HepG2 (cell line): ENCODE measurements at regions not wholly inside any gene's neighbourhood (a gene's known extent, or its start where the extent isn't known, plus 50 kb on each side); places are given as distances from the start of the nearest gene placed in this dataset.

Experiments used
- ATAC-seq: fragments of 200-7000 bp; cut with Tn5 transposase; 3 replicates; pipeline ENCODE4 v1.9.1; 2020; ENCODE audit warnings: mild to moderate bottlenecking, moderate library complexity
- BruUV-seq: library from RNA; stranded (reverse); fragments of 400-500 nt; replicated peaks from 2 replicates; lab custom pipeline; 2021; lab: Mats Ljungman, UMichigan
- CTCF ChIA-PET: fragments of 300-600 bp; formaldehyde crosslinking; extraction: SDS; loops from one replicate; lab custom pipeline; 2021; ENCODE audit warnings: low total read pairs, inconsistent platforms, low intra/inter-chr PET ratio; lab: Yijun Ruan, JAX
- POLR2A ChIA-PET: fragments of 350-600 bp; sonication (Branson Sonifier 250); formaldehyde crosslinking; loops from one replicate; lab custom pipeline; 2020; ENCODE audit warnings: antibody characterized with exemption, inconsistent platforms; lab: Yijun Ruan, JAX
- DNase-seq: peaks from one replicate; pipeline ENCODE4 v3.0.0-alpha.2; 2015; ENCODE audit warnings: low spot score
- FAIRE-seq: peaks from 3 replicates; lab custom pipeline; 2011; peaks lifted over from hg19 to GRCh38; lab: Jason Lieb, UNC
- H2AFZ ChIP-seq: one replicate; pipeline ENCODE4 v1.6.1; 2011; ENCODE audit warnings: low read length, inconsistent platforms
- H3K27ac ChIP-seq: fragments of 300-600 bp; 3 replicates; pipeline ENCODE4 v1.8.0; 2011; ENCODE audit warnings: mixed run types, mild to moderate bottlenecking, mixed read lengths, low read length, inconsistent platforms; ENCODE audit not compliant: insufficient read depth; ENCODE audit errors: extremely low read length
- H3K27me3 ChIP-seq, 2 experiments: fragments of 200-600 bp in 1 of 2; 2 replicates in 1 of 2; 3 replicates in 1 of 2; pipeline versions ENCODE4 v1.6.0 to v1.8.0; 2011; ENCODE audit warnings: low read length in 2 of 2, mild to moderate bottlenecking in 2 of 2, moderate library complexity in 2 of 2, inconsistent platforms in 1 of 2; ENCODE audit not compliant: insufficient read depth in 2 of 2, control insufficient read depth in 1 of 2
- H3K36me3 ChIP-seq, 2 experiments: fragments of 200-600 bp in 1 of 2; replicated peaks in 1 of 2; 2 replicates in 1 of 2; 3 replicates in 1 of 2; pipeline versions ENCODE4 v1.5.1 to v1.8.0; 2011; ENCODE audit warnings: low read length in 2 of 2, inconsistent platforms in 1 of 2; ENCODE audit not compliant: insufficient read depth in 2 of 2, control insufficient read depth in 1 of 2
- H3K4me1 ChIP-seq: 2 replicates; pipeline ENCODE4 v1.5.1; 2012; ENCODE audit warnings: low read length, inconsistent platforms; ENCODE audit not compliant: insufficient read depth
- H3K4me2 ChIP-seq: 2 replicates; pipeline ENCODE4 v1.6.0; 2011; ENCODE audit warnings: low read depth, low read length, inconsistent platforms
- H3K4me3 ChIP-seq, 3 experiments: fragments of 200-600 bp in 1 of 3; sonication (generic), shearing (Covaris generic) in 1 of 3; replicated peaks in 1 of 3; 2 replicates each; pipeline ENCODE4 v1.5.1; 2011 to 2016; ENCODE audit warnings: low read length in 3 of 3, inconsistent platforms in 2 of 3, low read depth in 2 of 3, mild to moderate bottlenecking in 2 of 3, control low read depth in 1 of 3, mixed read lengths in 1 of 3; ENCODE audit not compliant: insufficient read depth in 1 of 3
- H3K79me2 ChIP-seq: one replicate; pipeline ENCODE4 v1.6.1; 2011; ENCODE audit warnings: low read length, inconsistent platforms; ENCODE audit not compliant: insufficient read depth
- H3K9ac ChIP-seq: 2 replicates; pipeline ENCODE4 v1.6.0; 2011; ENCODE audit warnings: mild to moderate bottlenecking, low read depth, low read length, inconsistent platforms; ENCODE audit not compliant: insufficient read depth
- H3K9me3 ChIP-seq: 2 replicates; pipeline ENCODE4 v1.5.1; 2012; ENCODE audit warnings: mild to moderate bottlenecking, low read length
- H4K20me1 ChIP-seq: 2 replicates; pipeline ENCODE4 v1.6.0; 2011; ENCODE audit warnings: inconsistent platforms, mild to moderate bottlenecking, low read length, moderate library complexity; ENCODE audit not compliant: insufficient read depth
- CREM ChIP-seq, 2 experiments: sonication (generic) in 1 of 2; formaldehyde crosslinking in 1 of 2; IDR thresholded peaks; 2 replicates each; pipeline versions ENCODE4 v1.4.0 to v1.6.1; 2016 to 2020; ENCODE audit warnings: antibody characterized with exemption in 1 of 2, mild to moderate bottlenecking in 1 of 2, missing genetic modification reagents in 1 of 2
- MBD4 ChIP-seq: IDR thresholded peaks from 2 replicates; pipeline ENCODE4 v1.6.1; 2012; ENCODE audit warnings: low read length, inconsistent platforms, borderline replicate concordance
- MIXL1 ChIP-seq: IDR thresholded peaks from 2 replicates; pipeline ENCODE4 v1.6.1; 2016
- NPAS2 ChIP-seq: sonication (generic); formaldehyde crosslinking; IDR thresholded peaks from 2 replicates; pipeline ENCODE4 v1.8.0; 2022; ENCODE audit warnings: mild to moderate bottlenecking, missing genetic modification reagents, borderline replicate concordance
- SMARCC2 ChIP-seq: fragments of 450-650 bp; IDR thresholded peaks from 2 replicates; pipeline ENCODE4 v1.6.1; 2017; ENCODE audit warnings: antibody characterized with exemption, mild to moderate bottlenecking
- ZNF33B ChIP-seq: sonication (generic); formaldehyde crosslinking; IDR thresholded peaks from 2 replicates; pipeline ENCODE4 v1.5.1; 2020; ENCODE audit warnings: mild to moderate bottlenecking, missing genetic modification reagents
- ZNF749 ChIP-seq: sonication (generic); formaldehyde crosslinking; IDR thresholded peaks from 2 replicates; pipeline ENCODE4 v1.8.0; 2022; ENCODE audit warnings: mild to moderate bottlenecking, missing genetic modification reagents, moderate library complexity, borderline replicate concordance
- ZNF850 ChIP-seq: sonication (generic); formaldehyde crosslinking; conservative IDR thresholded peaks from 2 replicates; pipeline ENCODE4 v1.9.0; 2021; ENCODE audit warnings: mild to moderate bottlenecking, missing genetic modification reagents
- WGBS: methylation state at CpG from one replicate; pipeline ENCODE4 v1.1.6; 2017; ENCODE audit warnings: low lambda C conversion rate; 5-methylcytosine and 5-hydroxymethylcytosine counted together
- in situ Hi-C: cut with HindIII; loops from 2 replicates; pipeline ENCODE4 v1.10.0; 2017; ENCODE audit warnings: low pct_unique_long_range_greater_than_20kb; ENCODE audit not compliant: extremely low pct_ligation_motif_present
- intact Hi-C: fragments of 100-400 bp; cut with micrococcal nuclease; formaldehyde crosslinking; loops from one replicate; pipeline ENCODE4 v1.10.0; 2022; ENCODE audit not compliant: unreplicated experiment
- TF ChIP-seq, protein P1 (sequence below): sonication (generic); formaldehyde crosslinking; IDR thresholded peaks from 2 replicates; pipeline ENCODE4 v1.5.0; 2020; ENCODE audit warnings: missing genetic modification reagents

DNA sequence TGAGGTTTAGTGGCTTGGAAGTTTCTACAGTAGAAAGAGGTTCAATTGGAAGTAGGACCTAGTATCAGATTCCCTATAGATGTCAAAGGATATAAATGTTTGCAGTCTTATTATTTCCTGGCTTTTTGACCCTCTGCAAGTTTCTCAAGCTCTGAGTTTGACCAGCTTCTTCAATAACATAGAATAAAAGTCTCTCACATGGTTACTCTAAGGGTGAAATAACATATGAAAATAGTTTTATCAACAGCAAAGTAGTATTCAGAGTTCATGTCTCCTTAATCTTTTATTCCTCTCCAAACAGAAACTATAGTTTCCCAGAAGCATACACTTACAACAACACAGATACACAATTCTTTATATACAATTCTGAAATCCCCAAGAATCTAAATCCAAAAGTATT, 132.9 kb upstream of the RND3 start (continued):
- TF ChIP-seq, protein P1, sequence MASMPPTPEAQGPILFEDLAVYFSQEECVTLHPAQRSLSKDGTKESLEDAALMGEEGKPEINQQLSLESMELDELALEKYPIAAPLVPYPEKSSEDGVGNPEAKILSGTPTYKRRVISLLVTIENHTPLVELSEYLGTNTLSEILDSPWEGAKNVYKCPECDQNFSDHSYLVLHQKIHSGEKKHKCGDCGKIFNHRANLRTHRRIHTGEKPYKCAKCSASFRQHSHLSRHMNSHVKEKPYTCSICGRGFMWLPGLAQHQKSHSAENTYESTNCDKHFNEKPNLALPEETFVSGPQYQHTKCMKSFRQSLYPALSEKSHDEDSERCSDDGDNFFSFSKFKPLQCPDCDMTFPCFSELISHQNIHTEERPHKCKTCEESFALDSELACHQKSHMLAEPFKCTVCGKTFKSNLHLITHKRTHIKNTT, result no peak
- TF ChIP-seq MIXL1 (no peak), ZNF749 (CRISPR knock-in tag) (no peak), CREM (IDR thresholded peaks at IDR 0.05) (no peak), CREM (CRISPR knock-in tag; IDR thresholded peaks at IDR 0.05) (no peak), ZNF33B (CRISPR knock-in tag) (no peak)

- in situ Hi-C loops, result no loop called here
- intact Hi-C loops, result no loop called here
These were observed 132.3 kb upstream of the RND3 start for GRCh38 chr2:150619607-150620330.

More at GRCh38 chr2:150619607-150620330, 132.3 kb upstream of the RND3 start:
- CTCF ChIA-PET, result no interaction called here
- H3K27me3 ChIP-seq, result no peaks in the 10 kb centered on the region
- no peak overlapping the region for H3K4me2 ChIP-seq
- POLR2A ChIA-PET, result no interaction called here
- no peak overlapping the region for H3K27ac ChIP-seq
- 19% methylated on average over 5 of the region's 5 CpGs for WGBS
- H3K9me3 ChIP-seq, result no peaks in the 10 kb centered on the region
- FAIRE-seq (no peak), ATAC-seq (no peak), DNase-seq (no peak)
- H3K9ac ChIP-seq, result no peak overlapping the region
- H2AFZ ChIP-seq, result no peak overlapping the region
- no TSS peak for BruUV-seq
- no peaks in the 10 kb centered on the region for H4K20me1 ChIP-seq
- H3K36me3 ChIP-seq, result no peaks in the 10 kb centered on the region
- H3K79me2 ChIP-seq, result no peaks in the 10 kb centered on the region
- H3K4me3 ChIP-seq, result no peak overlapping the region
- no peaks in the 10 kb centered on the region for H3K4me1 ChIP-seq
- no peak for TF ChIP-seq MBD4
- TF ChIP-seq NPAS2 (CRISPR knock-in tag), result no peak
- TF ChIP-seq ZNF850 (CRISPR knock-in tag), result no peak
- TF ChIP-seq SMARCC2, result no peak
- TF ChIP-seq, all 625 proteins: peak for 0
